SK-N-SH (cell line): ENCODE measurements at regions not wholly inside any gene's neighbourhood (a gene's known extent, or its start where the extent isn't known, plus 50 kb on each side); places are given as distances from the start of the nearest gene placed in this dataset.

Source experiments
- small RNA-seq, 7 experiments: library from RNA; depleted of rRNA; stranded (forward); fragments of <200 nt; gene quantifications; one replicate each; pipeline ENCODE3, GENCODE V24; 2012

Small RNA genes lying in the stretch of these regions (small RNA-seq; reads per million reads assigned to genes)
- gene RF00019, result 0 reads per million in 7 experiments
